ENCODE measurements at regions not wholly inside any gene's neighbourhood (a gene's known extent, or its start where the extent isn't known, plus 50 kb on each side); places are given as distances from the start of the nearest gene placed in this dataset.

DNA sequence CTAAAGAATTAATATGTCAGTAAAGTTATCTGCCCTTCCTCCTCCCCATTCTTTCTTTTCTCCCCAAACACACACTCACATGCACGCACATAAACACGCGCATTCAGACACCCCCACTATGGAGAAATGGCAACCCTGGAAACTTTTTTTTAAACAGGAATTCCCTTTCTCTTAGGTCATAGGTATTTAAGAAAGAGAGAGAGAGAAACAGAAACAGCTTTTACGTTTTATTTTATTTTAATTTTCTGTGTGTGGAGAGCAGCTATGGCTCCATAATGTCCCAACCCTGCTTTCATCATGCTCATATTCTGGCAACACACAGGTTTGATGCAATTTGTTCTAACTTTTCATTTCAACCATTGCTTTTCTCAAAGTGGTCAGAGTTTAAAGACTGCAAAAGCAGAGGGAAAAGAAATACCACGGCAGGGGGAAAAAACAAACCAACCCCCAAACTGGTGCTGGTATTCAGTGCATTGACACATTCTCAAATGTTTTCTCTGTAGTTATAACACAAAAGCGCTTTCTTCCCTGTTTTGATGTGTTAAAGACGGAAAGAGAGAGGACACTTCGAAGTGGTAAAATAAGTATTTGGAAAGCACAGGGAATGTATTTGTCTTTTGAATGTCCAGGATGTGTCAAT lies 126.0 kb upstream of the TMEM161B start:
- no peak for DNase-seq

DNA sequence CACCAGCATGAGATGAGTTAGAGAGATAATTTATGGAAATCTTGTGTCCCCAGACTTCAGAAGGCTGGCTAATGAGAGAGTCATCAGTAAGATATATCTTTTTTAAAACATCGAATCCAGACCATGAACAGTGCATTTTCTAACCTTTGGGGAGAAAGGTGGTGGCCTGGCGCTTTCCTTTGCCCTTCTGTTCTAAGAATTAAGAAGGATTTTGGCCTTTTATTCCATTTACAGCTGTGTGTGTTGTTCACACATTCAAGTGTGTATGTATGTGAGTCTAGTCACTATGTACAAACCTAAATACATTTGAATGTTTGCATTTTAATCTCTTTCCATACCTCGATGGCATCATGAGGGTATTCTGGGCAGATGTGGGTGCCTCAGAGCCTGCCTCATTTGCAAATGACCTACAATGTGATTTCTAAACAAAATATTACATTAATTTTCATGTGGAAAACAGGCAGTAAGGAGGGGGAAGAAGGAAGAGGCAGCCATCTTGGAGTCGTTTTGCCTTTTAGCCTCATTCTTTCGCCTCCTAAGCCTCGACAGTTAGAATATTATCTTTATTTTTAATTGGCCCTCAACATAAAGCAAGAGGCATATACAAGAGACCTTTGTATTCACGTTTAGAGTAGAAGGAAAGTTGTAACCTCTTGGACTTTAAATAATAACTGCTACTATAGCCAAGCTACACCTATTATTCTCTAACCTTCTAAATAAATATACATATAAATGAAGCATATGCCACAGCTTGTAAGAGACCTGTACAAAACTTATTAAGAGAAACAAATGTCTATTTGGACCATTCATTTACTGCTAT lies 125.3 kb upstream of the TMEM161B start:
- no peak for DNase-seq

DNA sequence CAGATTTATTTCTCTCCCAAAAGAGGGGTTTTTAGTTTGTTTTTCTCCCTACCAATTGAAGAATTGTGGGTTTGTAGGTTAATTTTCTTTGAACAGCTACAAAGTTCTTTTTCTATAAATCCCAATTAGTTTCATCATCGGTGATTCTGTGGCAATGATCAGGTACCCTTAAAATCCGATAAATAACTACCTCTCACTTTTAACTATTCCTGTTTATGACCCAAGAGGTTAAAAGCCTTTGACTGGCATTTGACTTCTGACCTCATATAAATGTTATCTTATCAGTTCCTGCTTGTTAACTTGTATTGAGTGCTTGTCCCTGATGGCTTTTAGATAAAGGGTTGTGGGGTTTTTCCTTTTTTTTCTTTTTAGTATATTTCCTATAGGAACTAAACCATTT lies 124.4 kb upstream of the TMEM161B start:
- DNase-seq = no peak

DNA sequence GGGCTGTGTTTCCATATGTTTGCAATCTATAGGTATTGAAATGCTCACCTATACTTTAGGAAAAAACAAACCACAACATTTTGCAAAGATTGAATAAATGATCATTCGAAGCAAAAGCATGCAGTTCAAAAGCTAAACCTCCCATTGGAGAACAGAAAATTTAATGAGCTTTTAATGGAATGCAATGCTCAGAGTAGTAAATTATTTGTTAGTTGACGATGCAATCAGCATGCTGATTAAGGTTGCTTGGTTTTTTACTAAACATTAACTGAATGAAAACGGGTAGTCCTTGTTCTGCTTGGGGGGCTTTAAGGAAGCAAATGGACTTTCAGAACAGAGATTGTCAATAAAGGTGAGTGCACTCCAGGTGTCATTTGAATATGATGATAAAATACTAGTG lies 123.3 kb upstream of the TMEM161B start:
- DNase-seq = no peak

DNA sequence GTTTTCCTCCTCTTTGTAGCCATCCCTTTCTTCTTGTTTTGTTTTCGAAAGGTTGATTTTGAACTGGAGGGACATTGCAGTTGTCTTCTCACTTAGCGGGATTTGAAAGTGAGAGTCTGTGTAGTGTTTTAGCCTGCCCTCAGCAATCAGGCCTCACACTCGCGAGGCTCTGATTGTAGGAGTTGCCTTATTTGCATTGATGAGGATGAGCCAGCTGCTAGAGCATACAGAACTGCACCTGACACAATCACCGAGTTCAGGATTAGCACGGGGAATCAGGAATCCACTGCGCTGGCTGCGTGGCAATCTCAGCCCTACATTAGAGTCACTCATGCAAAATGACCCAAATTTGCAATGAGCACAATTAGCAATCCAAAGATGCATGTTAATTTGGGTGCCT lies 122.5 kb upstream of the TMEM161B start:
- no peak for DNase-seq

DNA sequence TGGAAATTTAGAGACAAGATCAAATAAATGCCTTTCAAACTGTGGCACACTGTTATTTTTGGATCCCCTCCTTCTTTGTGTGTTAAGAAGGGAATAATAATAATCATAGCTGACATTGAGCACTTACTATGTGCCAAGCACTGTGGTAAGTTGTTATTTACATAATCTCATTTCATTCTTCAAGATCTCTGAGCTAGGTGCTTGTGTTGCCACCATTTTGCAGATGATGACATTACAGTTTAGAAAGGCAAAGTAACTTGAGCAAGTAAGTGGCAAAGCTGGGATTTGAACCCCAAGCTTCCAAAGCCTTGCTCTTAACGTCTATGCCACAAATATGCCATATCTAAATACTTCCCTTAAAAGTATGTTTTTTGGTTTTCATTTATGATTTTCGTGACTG lies 121.8 kb upstream of the TMEM161B start:
- no peak for DNase-seq

DNA sequence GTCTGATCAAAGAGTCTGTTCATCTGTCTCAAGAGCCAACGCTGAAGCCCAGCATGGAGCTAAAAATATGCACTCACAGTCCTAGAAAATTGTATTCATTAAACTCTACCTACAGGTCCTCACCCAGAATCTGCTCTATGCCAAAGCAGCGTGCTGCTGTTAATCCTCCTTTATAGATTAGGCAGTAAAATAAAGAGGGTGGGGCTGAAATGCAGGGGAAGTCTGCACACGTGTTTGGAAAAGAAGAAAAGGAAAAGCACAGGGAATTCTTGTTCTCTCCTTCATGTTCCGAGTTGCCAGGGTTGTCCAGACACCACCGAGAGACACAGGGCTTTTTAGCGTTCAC lies 121.4 kb upstream of the TMEM161B start:
- DNase-seq = no peak

DNA sequence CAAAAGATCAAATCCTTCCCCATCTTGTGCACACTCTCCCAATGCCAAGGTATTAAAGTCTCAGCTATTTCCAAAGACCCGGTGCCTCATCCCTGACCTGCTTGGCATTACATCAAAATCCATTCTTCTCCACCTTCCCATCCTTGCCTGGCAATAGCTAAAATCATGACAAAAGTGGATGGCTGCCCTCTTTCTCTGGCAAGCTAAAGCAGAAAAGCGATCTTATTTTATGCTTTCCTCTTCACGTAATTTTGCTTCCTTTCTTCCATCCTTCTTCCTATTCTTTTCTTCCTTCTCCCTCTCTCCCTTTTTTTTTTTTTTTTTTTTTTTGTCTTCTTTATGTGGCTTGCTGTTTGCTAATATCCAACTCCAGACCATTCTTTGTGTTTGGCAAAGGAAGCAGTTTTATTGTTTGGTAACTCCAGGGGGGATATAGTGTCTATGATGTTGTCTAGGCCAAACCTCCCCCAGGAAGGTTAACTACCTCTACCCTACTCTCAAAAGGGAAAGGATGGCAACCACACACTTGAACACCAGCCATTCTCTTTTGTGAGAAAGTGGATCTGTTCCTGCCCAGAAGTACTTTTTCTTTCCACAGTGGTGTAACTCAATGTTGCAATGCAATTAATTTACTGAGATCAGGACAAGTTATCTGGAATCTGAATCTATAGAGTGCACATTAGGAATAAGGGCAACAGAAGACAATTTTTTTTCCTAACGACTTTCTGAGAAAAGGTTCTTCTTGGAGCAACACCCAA lies 120.9 kb upstream of the TMEM161B start:
- DNase-seq = no peak

DNA sequence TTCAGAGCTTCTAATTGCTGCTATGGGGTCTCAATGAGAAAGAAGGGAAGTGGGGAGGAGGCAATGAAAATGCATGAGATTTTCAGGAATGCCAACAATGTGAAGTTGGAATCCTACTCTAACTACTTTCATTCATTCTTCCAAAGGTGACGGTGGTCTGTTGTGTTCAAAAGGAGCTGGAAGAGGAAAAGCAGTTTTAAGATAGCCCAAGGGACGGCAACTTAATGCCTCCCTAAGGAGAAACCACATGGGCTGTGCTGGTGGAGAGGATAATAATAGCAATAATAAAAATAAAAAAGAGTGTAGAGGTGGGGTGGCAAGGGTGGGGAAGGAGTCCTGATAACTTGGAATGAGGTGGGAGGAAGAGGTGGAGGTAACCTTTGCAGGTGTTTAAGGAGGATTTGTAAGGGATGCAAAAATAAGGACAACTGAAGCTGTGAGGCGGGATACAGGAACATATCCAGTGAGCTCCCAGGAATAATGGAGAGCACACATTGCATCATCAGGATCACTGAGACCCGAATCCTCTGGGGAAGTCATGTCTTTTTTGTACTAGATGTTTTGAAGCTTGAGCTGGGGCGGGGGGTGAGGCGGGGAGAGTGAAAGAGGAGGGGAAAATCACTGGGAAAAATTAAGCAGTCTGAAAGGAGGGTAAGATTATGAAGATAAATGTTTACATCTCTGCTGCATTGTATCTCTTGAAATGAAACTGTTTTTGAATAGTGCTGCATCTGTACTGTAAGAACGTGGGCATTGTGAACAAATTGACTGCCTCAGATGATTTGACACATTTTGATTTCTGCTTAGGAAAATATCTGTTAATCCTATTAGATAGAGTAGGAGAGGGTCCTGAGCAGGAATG lies 120.1 kb upstream of the TMEM161B start:
- no peak for DNase-seq

DNA sequence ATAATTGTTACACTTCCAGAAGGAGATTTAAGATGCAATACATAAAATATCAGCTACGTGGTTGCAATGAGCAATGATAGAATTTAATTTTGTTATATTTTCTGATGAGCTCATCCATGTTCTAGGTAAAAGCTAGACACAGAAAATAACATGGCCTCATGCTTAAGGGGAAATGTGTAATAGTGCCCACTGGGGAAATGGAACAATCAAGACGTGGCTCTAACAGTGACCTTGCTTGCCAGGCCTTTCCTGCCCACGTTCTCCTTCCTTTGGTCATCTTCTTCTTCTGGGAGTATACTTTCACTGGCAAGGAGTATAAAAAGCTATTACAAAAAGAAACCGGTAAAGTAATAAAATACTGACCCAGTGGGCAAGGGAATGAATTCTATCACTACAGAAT lies 116.2 kb upstream of the TMEM161B start:
- DNase-seq = no peak

DNA sequence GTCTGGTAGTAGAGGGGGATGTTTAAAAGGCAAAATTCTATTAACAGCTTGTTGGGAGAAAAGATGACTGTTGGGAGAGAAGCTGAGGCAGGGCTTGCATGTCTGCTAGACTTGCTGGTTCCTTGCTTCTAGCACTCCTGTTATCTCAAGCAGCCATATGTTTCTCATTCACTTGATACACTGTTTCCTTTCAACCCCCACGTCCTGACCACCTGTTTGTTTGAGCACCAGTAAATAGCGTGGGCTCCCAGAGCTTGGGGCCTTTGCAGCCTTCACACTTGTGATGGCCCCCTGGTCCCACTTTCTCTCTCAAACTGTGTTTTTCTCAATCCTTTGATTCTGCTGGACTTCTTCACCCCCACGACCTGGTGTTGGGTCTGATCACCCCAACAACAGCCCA lies 111.7 kb upstream of the TMEM161B start:
- no peak for DNase-seq

DNA sequence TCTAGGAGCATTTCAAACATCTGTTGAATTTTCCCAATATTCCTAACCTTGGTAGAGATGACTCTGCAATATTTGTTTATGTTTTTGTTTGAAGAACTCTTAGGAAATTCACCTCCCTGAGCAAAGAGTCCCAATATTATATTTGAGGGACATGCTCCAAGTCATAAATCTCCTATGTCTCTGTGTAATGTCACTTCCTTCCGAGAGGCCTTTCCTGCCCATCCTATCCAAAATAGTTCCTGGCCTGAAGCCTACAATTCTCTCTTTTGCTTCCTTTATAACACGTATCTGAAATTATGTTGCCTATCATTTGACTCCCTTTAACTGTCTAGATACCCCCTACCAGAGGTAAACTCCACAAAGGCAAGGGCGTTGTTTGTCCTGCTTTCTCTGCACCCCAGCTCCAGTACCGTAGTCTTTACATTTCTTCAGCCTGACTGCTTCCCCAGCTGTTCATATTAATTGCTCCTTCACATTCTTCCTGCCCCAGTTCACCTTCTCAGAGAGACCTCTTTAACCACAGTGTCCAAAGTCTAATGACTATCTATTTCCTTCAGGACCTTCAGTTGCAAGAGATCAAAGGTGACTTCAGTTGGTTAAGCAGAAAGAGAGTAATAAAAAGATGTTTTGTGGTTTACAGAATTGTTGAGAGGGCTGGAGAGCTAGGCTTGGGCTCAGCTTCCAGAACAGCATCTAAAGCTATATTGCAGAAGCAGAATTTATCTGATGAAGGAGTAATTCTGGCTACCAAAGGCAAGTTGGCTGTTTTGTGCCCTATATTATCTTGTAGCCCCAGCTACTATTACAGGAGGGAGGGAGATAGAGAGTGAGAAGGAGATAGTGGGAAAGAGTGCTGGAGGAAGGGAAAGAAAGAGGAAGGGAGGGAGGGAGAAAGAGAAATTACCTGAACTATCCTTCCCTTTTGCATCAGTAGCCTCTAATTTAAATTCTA lies 109.3 kb upstream of the TMEM161B start:
- no peak for DNase-seq

DNA sequence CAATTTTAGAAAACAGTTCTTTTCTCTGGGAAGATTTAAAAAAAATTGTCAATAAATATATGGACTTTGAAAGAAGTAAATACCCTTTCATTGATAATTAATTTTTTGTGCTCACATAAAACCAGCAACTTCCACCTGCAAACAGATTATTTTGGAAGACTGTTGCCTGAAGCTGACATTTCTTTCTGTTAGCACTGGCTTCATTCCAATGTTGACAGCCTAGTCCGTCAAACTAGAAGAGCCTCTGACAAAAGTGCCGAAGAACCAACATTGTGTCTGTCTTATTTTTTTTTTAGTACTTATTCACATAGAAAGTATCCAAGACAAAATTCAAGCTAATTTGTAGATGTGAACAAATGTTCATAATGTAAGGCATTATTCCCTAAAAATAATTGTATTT lies 108.6 kb upstream of the TMEM161B start:
- DNase-seq = no peak

DNA sequence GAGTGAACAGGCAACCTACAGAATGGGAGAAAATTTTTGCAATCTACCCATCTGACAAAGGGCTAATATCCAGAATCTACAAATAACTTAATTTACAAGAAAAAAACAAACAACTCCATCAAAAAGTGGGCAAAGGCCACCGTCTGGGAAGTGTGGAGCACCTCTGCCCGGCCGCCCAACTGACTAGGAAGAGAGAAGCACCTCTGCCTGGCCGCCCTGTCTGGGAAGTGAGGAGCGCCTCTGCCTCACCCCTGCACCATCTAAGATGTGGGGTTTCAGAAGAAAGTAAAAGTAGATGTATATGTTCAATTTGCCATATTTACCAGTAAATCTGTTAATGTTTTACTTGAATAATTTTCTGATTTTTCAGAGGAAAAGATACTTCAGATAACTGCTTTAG lies 108.1 kb upstream of the TMEM161B start:
- no peak for DNase-seq

DNA sequence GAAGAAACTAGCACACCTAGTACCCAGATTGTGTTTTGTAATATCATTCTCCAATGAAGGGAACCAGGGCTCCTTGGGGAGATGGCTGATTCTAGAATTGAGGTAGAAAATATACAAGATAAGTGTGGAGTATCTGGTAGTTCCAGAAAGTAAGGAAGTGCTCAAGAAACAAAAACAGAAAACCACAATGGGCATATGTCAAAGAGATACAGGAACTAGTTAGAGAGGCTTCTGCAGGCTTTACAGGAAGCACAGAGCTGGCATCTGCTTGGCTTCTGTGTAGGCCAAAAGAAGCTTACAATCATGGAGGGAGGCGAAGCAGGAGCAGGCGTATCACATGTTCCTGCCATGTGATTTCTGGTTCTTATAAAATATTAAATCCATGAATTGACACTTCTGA lies 105.7 kb upstream of the TMEM161B start:
- no peak for DNase-seq

DNA sequence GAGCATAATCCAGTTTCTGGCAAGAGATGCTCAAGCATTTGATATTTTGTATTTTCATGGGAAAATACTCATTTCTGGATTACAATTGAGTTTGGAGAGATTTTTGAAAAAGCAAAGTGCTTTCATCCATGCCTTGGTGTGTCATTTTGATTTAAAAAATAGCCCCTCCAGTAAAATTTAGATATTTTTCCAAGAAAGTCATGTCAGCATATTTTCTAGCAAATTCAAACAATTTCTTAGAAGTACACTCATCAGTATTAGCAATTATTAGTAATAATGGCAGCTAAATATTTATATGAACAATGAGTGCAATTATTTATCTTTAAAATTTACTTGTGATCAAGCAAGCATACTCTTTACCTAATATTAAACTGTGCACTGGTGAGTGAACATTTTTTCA lies 102.2 kb upstream of the TMEM161B start:
- DNase-seq = no peak

DNA sequence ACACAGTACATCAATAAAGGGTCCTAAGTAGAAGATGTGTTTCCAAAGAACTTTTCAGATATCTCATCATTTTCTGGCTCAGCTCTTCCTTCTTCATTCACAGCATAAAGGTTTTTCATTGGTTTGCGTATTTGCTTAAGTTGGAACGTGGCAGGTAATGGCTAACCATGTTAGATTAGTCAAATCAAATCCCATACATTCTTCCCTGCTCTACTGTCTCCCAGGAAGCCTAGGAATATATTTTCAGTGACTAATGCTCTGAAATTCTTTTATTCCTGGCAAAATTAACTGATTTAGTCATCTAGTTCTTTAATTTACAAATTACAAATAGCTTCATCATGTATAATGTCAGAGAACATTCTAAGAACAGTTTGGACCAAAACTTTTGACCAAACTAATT lies 99.6 kb upstream of the TMEM161B start:
- no peak for DNase-seq

DNA sequence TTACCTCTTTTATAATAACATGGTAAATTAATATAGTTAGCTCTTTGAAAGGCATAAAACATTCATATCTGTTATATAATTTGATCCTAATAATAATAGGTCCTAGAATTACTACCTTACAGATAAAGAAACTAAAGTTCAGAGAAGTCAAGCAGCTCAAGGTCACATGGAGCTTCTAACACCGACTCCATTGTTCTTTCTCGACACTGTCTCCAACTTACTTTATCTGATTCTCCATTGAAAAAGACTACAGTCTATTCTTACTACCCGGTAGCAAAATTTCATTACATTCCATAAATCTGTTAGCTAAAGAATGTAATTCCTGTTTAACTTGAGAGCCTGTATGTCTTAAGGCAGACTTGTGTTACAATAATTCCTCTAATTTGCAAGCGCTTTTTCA lies 96.3 kb upstream of the TMEM161B start:
- DNase-seq = no peak

DNA sequence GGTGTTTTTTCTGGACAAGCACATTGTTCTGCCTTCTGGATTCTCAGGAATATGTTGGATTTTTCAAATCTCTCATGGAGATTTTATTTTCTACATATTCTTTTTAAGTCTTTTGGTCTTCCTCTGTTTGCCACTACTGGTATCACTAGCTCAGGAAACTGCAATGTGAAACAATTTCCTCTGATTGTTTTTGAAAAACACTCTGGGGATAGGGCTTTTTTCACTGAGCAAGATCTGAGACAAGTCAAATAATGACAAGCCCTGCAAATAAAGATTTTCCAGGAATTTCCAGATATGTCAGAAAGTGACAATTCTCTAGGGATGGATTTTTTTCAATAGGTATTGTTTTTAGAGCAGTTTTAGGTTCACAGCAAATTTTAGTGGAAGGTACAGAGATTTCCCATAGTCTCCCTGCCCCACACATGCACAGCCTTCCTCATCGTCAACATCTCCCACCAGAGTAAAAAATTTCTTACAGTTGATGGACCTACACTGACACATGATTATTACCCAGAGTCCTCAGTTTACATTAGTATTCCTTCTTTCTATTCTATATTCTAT lies 86.9 kb upstream of the TMEM161B start:
- DNase-seq = no peak

DNA sequence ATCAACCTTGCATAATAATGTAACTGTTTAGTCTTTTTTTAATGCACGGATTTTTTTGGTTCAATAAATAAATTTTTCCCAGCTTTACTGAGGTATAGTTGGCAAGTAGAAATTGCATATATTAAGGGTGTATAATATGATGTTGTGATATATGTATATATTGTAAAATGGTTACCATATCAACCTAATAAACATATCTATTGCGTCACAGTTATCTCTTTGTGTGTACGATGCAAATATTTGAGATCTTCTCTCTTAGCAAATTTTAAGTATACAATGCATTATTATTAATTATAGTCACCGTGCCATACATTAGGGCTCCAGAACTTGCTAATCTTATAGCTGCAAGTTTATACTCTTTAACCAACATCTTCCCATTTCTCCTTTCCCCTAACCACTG lies 57.2 kb upstream of the TMEM161B start:
- DNase-seq = no peak

DNA sequence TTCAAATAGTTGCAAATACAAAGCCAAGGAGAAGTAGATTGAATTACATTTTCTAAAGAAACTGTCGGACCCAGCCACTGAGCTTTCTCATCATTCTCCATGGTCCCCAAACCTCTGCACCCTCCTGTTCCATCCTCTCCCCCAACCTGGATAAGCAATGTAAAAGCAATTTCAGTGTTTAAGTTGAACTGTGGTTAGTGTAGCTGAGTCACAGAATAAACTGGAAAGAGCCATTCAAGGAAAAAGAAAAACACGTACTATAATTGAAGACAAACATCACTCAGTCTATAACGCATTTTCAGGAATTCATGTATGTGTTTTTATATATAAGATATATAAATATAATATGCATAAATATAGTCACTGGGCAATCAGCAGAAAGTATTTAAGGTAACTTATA lies 54.1 kb upstream of the TMEM161B start:
- DNase-seq = no peak

All from CD4-positive, alpha-beta T cell treated with Interleukin-10 for 1 hour (primary cell).